ENCODE measurements at regions not wholly inside any gene's neighbourhood (a gene's known extent, or its start where the extent isn't known, plus 50 kb on each side); places are given as distances from the start of the nearest gene placed in this dataset.

GRCh38 chr21:28151758-28152157 is 840.9 kb downstream of the LTN1 start:
- TF ChIP-seq, protein P1, sequence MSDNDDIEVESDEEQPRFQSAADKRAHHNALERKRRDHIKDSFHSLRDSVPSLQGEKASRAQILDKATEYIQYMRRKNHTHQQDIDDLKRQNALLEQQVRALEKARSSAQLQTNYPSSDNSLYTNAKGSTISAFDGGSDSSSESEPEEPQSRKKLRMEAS (IDR thresholded peaks at IDR 0.05) = no peak
- no peak for TF ChIP-seq YY1 (IDR thresholded peaks at IDR 0.05; ENCODE audit: low read depth)

All from Ishikawa (cell line).